ENCODE measurements at regions not wholly inside any gene's neighbourhood (a gene's known extent, or its start where the extent isn't known, plus 50 kb on each side); places are given as distances from the start of the nearest gene placed in this dataset. TPM values are rescaled to one million over a fixed set of nuclear protein-coding genes. Genes with fewer than 3 reads are reported as not detected.

- in situ Hi-C loops (cut with HindIII; ENCODE audit: low pct_unique_long_range_greater_than_20kb, low sequenced_read_pairs) (no loop called here), intact Hi-C loops (cut with micrococcal nuclease; ENCODE audit: unreplicated experiment) (no loop called here)
- no peaks in the 10 kb centered on the region for H3K36me3 ChIP-seq (ENCODE audit: control insufficient read depth, insufficient read depth, low read length)
- ATAC-seq (no peak), DNase-seq (ENCODE audit: low read depth, low spot score) (no peak)
- peak overlapping the region; percentile 63 for H3K27ac ChIP-seq (ENCODE audit: low read length)
- BruUV-seq (replicated peaks): no TSS peak
- no peaks in the 10 kb centered on the region for H3K27me3 ChIP-seq (ENCODE audit: control insufficient read depth, insufficient read depth, low read length)
- H3K9me3 ChIP-seq (ENCODE audit: control insufficient read depth, insufficient read depth, low read depth, low read length): no peaks in the 10 kb centered on the region
- no peak for TF ChIP-seq CTCF (IDR thresholded peaks at IDR 0.05)
- TF ChIP-seq TCF7L2 (IDR thresholded peaks at IDR 0.05; ENCODE audit: low read depth, low read length): no peak
- TF ChIP-seq REST (IDR thresholded peaks at IDR 0.05; ENCODE audit: insufficient read depth in 1 of 2, low read depth in 2 of 2, low read length in 1 of 2): no peak
- no peak for TF ChIP-seq POLR2AphosphoS5 (IDR thresholded peaks at IDR 0.05; ENCODE audit: low read depth, low read length)
- TF ChIP-seq SIN3A (IDR thresholded peaks at IDR 0.05; ENCODE audit: borderline replicate concordance, insufficient read depth, low read depth, low read length): no peak
- H3K4me1 ChIP-seq (ENCODE audit: control insufficient read depth, insufficient read depth, low read length): peaks cover 32% of the 10 kb centered on the region
- ChIA-PET POLR2A (no interaction called here), CTCF (no interaction called here)
- H3K4me3 ChIP-seq (ENCODE audit: low read depth in 2 of 2, low read length in 2 of 2): no peak overlapping the region
Observed at GRCh38 chr14:50057331-50057730, 59.0 kb downstream of the VCPKMT start.

- POLR2A ChIA-PET: no interaction called here
- no peak for DNase-seq (ENCODE audit: low read depth, low spot score)
- intact Hi-C loops (cut with micrococcal nuclease; ENCODE audit: unreplicated experiment) (no loop called here), in situ Hi-C loops (cut with HindIII; ENCODE audit: low pct_unique_long_range_greater_than_20kb, low sequenced_read_pairs) (no loop called here)
- Histone ChIP-seq H3K4me3 (ENCODE audit: low read depth in 2 of 2, low read length in 2 of 2) (no peak overlapping the region), H3K27ac (ENCODE audit: low read length) (peak overlapping the region; percentile 63), H3K27me3 (ENCODE audit: control insufficient read depth, insufficient read depth, low read length) (no peaks in the 10 kb centered on the region), H3K36me3 (ENCODE audit: control insufficient read depth, insufficient read depth, low read length) (no peaks in the 10 kb centered on the region), H3K9me3 (ENCODE audit: control insufficient read depth, insufficient read depth, low read depth, low read length) (no peaks in the 10 kb centered on the region), H3K4me1 (ENCODE audit: control insufficient read depth, insufficient read depth, low read length) (peaks cover 38% of the 10 kb centered on the region)
- CTCF ChIA-PET: no interaction called here
- ATAC-seq: no peak
- no TSS peak for BruUV-seq (replicated peaks)
- TF ChIP-seq POLR2AphosphoS5 (IDR thresholded peaks at IDR 0.05; ENCODE audit: low read depth, low read length): no peak
- TF ChIP-seq CTCF (IDR thresholded peaks at IDR 0.05): no peak
- TF ChIP-seq REST (IDR thresholded peaks at IDR 0.05; ENCODE audit: insufficient read depth in 1 of 2, low read depth in 2 of 2, low read length in 1 of 2): no peak
Observed at GRCh38 chr14:50058113-50058512, 58.3 kb downstream of the VCPKMT start.

Small RNAs in the stretch of these regions (microRNA-seq; reads per million reads assigned to microRNA genes)
- gene MIR6076 (ENCODE audit: unreplicated experiment): not detected

Measured in Panc1 (cell line).